AG09309 (cell line): ENCODE measurements at regions not wholly inside any gene's neighbourhood (a gene's known extent, or its start where the extent isn't known, plus 50 kb on each side); places are given as distances from the start of the nearest gene placed in this dataset.

Experiments
- DNase-seq: peaks from one replicate; pipeline ENCODE4 v3.0.0-alpha.2; 2010; ENCODE audit warnings: low read depth
- H3K4me3 ChIP-seq: 2 replicates; pipeline ENCODE4 v1.5.1; 2011; ENCODE audit warnings: mild to moderate bottlenecking, low read depth, low read length, moderate library complexity; ENCODE audit not compliant: control insufficient read depth
- TF ChIP-seq, protein P1 (sequence below): IDR thresholded peaks from 2 replicates; pipeline ENCODE4 v1.5.1; 2011; ENCODE audit warnings: mild to moderate bottlenecking, low read depth, low read length, inconsistent platforms; ENCODE audit not compliant: insufficient read depth, control insufficient read depth; ENCODE audit errors: missing control alignments

DNA sequence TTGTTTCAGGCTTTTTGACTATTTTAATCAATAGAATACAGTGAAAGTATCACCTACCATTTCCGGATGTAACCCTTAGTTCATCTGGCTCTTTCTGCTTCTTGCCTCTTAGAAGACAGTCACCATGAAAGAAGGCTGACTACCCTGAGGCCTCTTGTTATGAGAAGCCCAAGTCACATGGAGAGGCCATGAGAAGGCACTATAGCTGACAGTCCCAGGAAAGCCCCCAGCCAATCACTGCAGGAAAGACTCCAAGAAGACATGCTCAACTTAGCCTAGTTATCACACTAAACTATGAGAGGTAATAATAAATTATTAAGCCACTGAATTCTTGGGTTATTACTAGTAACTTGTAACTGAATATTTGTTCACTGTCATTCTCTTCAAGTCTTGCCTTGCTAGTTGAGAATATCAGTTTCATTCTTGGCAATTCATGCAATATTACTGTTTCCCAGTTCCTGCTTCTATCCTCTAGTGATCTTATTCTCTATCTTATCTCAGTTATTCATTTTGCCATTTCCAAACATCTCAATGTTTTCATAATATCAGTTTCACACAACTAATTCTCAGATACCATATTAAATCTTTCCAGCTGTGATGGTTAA is 57.1 kb upstream of the GUCY1A1 start:
- H3K4me3 ChIP-seq = no peak overlapping the region
- DNase-seq = no peak
- TF ChIP-seq, protein P1, sequence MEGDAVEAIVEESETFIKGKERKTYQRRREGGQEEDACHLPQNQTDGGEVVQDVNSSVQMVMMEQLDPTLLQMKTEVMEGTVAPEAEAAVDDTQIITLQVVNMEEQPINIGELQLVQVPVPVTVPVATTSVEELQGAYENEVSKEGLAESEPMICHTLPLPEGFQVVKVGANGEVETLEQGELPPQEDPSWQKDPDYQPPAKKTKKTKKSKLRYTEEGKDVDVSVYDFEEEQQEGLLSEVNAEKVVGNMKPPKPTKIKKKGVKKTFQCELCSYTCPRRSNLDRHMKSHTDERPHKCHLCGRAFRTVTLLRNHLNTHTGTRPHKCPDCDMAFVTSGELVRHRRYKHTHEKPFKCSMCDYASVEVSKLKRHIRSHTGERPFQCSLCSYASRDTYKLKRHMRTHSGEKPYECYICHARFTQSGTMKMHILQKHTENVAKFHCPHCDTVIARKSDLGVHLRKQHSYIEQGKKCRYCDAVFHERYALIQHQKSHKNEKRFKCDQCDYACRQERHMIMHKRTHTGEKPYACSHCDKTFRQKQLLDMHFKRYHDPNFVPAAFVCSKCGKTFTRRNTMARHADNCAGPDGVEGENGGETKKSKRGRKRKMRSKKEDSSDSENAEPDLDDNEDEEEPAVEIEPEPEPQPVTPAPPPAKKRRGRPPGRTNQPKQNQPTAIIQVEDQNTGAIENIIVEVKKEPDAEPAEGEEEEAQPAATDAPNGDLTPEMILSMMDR = no peak

DNA sequence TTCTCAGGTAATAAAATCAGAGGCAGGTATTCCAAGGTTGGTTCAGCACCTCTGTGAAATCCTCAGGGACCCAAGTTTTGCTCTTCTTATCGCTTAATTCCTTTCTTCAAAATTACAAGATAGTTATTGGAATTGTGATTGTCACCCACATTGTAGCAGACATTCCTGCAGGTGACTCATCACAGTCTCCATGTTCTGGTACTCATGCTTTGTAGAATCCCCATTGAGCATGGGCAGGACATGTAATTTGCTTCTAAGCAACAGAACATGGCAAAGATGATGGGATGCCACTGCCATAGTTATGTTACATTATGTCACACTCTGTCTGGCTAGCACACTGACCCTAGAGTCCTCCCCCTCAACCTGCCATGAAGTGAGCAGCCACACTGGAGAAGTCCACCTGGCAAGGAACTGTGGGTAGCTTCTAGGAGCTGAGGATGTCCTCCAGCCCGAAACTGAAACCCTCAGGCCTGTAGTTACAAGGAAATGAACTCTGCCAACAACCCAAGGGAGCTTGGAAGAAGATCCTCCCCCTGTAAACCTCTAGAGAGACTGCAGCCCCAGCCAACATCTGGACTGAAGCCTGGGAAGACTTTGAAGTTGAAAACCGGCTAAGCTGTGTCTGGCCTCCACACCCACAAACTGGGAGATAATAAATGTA is 58.3 kb upstream of the GUCY1A1 start:
- DNase-seq = no peak
- no peak overlapping the region for H3K4me3 ChIP-seq
- TF ChIP-seq, protein P1 = no peak

DNA sequence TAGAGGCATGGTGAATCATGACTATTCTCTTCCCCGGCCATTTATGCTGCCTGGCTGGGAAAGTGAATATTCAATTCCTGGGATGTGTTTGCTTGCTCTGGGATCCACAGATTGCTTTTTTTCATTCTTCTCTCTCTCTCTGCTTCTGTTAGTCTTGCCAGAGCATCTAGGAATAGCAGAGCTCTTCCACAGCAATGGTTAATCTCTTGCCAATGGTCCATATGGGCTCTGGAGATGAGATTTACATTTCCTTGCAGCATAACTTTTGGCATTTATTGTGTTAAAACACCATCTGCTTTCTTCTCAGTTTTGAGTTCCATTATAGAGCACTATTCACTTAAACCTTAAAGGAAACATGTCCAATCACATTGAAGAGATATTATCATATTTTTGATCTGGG is 59.2 kb upstream of the GUCY1A1 start:
- no peak overlapping the region for H3K4me3 ChIP-seq
- TF ChIP-seq, protein P1 = no peak
- no peak for DNase-seq

DNA sequence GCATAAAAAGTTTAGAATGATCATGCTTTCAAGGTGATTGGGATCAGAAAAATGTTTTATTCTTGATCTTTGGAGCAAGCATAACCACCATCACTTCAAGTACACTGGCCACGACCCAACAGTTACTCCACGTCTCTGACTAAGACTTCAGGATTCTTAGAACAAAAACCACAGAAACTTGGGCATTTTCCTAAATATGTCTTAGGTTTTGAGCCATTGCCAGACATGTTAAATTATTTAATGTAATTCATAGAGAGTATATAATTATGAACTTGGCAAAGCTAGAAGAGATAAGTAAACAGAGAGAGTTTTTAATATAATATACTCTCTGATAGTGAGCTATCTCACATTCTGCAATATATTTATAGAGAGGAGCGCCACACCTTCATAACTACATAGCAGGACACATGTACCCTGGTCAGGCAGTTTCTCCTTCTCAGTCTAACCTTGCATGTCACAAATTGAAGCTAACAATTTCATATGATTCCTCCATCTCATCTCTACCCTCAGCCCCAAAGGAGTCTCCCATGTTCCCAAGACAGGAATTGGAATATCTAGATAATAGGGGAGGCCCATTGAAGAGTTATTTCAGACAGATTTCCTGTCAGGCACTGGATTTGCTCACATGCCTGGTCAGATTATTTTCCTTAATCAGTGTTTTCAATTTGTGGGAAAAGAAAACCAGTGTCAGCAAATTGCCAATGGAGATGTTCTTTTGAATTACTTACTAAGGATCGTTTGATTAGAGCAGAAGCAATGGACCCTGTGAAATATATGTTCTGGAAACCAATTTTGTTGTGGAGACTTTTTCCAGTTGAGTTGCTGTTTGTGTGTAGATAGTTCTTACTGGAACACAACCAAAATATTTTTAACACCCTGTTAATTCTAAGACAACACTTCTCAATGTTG is 61.7 kb upstream of the GUCY1A1 start:
- H3K4me3 ChIP-seq = no peak overlapping the region
- peak; percentile 73 for DNase-seq
- TF ChIP-seq, protein P1 = no peak

DNA sequence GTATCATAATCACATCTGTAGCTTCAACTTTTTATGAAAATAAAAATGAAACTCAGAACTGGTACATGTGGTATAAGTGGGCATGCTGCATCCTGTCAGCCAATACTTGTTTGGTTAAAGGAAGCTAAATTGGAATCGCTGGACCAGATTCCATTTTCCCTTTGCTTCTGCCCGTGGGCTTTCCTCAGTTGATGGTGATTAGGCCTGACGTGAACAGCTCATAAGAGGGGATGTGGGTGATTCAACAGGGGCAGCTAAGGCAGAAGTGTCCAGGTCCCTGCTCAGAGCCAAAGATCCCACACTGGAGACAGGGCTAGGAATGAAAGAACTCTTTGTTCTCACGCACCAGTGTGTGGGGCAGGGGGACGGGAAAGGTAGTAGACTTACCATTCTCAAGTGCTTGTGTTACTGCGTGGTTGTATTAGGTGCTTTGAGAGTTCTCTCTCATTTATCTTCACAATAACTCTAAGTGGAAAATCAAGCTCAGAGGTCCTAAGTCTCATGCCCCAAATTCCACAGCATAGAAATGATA is 63.2 kb upstream of the GUCY1A1 start:
- no peak overlapping the region for H3K4me3 ChIP-seq
- DNase-seq = no peak
- TF ChIP-seq, protein P1 = no peak

DNA sequence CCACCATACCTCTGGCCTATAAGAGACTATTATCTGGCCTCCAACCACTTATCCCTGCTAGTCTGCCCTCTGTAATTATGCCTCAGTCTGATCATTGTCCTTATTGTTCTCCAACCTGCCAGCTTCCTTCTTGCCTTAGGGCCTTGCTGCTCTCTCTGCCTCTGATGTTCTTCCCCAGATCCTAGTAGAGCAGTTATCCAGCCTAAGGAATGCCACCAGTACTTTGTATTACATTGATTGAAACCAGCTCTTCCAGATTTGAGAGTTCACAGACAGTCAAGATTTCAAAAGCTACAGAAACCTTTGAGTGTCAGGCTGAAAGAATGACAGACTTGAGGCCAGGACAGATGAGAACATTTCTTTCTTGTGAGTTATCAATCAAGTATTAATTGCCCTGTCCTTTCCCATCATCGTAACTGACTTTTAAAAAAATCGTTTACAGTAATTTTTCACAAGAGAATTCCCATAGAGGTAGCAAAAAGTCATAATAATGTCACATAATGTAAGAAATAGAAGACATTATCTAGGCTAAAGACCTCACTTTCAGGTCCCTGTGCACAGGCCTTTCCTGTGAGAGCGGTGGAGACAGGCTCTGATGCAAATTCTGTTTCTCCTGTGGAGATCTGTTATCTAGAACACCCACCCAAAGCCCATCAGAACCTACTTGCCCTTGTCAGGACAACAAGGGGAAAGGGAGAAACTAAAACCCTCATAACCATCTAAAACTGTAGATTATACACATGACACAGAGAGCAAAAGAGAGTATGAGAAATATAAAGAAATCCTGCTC is 64.1 kb upstream of the GUCY1A1 start:
- no peak overlapping the region for H3K4me3 ChIP-seq
- TF ChIP-seq, protein P1 = no peak
- DNase-seq = no peak
